HG03280 (cell line): ENCODE measurements at regions not wholly inside any gene's neighbourhood (a gene's known extent, or its start where the extent isn't known, plus 50 kb on each side); places are given as distances from the start of the nearest gene placed in this dataset.
"Not testable (repeated sequence)": the region's sequence is repeated elsewhere in the genome, so short reads cannot be mapped to it uniquely, and the experiment has no call there.

Experiments used
- ATAC-seq: cut with Tn5 transposase; IDR thresholded peaks from one replicate; pipeline ENCODE4 v1.9.1; 2021; ENCODE audit warnings: mild to moderate bottlenecking, moderate library complexity; ENCODE audit not compliant: unreplicated experiment

- ATAC-seq = no peak
Observed at GRCh38 chr6:21741221-21742109, 147.9 kb downstream of the SOX4 start.

DNA sequence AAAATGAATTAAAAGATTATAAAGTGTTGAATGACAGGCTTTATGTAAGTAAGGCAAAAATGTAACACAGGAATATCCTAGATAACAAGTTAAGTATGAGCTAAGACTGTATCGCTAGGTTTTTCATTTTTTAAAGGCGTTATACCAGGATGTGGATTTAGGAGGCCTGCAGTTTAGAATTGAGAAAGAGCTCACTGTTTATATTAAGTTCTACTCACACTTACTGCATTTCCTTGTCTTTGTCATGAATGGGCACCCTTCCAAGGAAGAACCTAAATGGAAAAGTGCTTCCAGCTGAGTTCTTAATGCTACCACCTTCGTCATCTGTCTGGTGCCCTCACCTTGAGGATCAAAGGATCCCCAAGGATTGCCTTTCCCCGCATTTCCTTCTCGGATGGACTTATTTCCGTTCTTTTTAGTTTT lies 148.7 kb downstream of the SOX4 start:
- ATAC-seq = no peak

GRCh38 chr6:21744331-21744730 lies 150.8 kb downstream of the SOX4 start:
- ATAC-seq = no peak

DNA sequence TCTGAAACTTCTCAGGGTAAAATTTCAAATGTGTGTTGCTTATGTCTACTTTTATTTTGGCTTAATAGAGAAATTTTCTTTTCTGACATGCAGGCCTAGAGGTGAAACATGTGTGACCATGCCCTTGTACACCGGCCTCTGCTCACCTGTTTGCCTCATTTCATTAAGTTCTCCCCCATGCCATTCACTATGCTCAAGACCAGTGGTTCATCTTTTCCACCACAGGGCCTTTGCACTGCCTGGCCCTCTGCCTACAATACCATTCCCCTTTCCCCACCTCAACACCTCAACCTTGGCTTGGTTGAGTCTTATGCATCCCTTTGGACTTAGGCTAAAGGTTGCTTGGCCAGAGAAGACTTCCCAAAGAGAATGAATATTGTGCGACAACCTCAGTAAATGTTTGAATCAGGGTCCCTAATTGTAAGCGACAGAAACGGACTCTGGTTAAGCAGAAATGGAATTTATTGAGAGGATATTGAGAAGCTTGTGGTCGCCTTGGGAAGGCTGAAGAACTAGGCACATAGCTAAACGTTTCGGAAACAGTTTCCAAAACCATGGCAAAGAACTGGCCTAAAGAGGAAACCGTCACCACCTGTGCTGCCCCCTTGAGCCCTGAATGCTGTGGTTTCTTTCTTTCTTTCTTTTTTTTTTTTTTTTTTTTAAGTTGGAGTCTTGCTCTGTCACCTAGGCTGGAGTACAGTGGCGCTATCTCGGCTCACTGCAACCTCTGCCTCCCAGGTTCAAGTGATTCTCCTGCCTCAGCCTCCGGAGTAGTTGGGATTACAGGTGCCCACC lies 152.2 kb downstream of the SOX4 start:
- no peak for ATAC-seq

- ATAC-seq = no peak
Observed at GRCh38 chr6:21747441-21747840, 153.9 kb downstream of the SOX4 start.

DNA sequence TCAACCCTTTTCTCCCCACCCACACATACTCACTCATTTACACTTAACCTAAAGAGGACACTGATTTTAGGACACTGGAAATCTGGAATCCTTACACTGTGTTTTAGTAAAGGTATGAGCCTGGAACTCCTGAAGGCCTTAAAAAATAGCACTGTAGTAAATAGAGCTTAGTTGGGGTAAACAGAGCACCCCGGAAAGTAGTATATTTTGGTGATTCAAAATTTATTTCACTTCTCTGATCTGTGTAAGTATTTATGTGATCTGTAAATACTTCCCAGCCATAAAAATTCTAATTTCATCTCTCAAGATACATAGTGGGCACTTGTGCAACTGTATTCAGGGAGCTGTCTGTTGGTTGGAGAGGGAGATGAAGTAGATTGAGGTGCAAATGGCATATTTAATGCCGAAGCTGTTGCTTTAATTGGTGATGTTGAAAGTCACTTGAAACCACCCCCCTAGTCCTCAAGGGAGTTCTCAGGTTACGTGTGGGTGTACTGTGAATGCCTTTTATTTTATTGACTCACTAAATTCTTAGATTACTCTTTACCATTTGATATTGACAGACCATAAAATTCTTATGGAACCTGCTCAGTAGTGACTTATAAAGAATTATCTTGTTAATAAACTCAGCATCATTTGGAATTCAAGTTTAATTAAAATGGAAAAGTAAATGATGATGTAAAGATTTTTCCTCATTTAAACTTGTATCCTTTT lies 154.9 kb downstream of the SOX4 start:
- no peak for ATAC-seq

GRCh38 chr6:21749754-21750153 lies 156.2 kb downstream of the SOX4 start:
- no peak for ATAC-seq

DNA sequence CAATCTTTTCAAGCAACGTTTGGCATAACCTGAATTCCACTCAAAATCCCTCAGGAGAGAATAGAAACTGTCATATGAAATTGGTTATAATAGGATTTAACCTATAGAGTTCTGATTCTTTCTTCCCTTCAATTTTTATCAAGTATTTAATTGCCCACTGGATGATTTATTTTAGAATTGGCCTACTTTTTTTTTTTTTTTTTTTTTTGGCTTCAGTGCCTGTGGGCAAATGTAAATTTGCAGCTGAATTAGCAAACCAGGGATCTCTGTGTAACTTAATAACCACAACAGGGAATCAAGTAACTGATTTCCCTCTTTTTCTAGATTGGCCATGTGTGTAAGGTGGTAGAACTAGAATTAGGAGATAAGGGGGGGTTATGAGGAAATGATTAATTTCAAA lies 157.0 kb downstream of the SOX4 start:
- no peak for ATAC-seq

DNA sequence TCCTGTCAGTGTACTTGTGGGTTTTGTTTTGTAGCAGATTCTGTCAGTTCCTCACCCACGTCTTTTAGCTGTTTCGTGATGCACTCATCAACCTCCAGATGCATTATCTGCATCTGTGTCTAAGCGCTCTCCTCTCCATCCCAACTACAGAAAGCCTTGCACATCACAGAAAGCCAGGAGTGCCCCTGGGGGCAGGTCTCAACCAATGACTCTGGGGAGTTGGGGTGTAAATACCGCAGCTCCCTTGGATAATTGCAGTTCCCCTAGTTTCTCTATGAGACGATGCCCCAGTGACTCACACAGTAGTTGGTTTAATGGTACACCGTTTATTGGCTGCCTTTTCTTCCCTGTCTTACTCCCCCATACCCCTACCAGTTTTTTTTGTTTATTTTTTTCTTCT lies 158.1 kb downstream of the SOX4 start:
- no peak for ATAC-seq

DNA sequence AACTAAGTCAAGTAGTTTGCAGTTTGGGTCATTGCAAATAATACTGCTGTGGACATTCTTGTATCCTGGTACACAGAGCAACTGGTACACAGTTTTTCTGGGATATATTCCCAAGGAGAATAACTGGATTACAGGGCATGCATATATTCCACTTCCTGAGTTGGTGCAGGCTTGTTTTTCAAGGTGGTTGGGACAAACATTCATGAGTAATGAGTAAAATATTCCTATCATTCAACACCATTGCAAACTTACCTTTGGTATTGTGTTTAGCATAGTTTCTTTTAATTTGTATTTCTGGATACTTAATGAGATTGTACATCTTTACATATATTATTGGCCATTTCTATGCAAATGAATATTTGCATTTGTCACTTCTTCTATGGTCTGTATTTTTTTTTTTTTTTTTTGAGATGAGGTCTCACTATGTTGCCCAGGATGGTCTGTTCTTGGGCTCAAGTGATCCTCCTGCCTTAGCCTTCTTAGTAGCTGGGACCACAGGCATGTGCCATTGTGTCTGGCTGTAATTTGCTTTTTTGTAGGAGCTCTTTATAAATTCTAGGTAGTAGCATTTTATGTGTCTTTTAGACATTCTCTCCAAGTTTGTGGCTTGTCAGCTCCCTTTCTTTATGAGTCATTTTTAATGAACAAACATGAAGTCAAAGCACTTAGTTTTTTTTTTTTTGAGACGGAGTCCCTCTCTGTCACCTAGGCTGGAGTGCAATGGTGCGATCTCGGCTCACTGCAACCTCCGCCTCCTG lies 158.7 kb downstream of the SOX4 start:
- ATAC-seq = no peak

DNA sequence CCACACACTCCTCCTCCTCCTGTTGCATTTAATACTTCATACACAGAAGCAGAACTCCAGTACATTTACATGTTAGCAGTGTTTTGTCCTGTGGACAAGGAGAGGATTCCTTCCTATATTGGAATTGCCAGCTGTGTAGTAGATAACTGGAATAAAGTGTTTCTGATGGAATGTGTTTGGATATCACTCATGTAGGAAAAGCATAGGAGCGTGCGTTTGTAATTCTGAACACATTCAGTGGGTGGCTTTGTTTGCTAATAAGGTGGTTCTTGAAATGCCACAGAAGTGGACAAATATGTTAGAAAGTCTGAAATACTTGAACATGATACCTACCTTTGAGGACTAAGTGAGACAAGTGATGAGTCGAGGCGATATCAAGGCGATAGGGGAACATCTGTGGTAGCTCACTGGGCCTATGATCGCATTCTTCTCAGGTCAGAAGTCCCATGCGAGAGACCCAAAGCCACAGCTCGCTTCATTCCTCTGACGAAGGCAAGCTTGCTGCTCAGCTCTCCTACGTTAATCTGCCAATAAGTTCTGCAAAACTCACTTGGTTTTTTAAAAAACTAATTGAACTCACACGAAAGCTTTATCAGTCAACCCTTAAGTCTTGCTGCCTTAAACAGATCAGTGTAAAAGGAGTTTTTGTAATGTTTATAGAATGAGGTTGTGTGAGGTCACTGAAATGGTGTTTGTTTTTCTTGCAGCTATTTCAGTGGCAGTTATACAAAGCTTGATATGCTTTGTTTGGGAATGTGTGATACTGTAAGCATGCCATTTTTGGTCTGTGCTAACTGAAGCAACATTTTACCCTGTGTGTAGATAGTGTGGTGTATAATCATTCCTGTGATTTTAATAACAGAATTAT lies 159.9 kb downstream of the SOX4 start:
- no peak for ATAC-seq

GRCh38 chr6:21754891-21755290 lies 161.3 kb downstream of the SOX4 start:
- ATAC-seq = no peak

DNA sequence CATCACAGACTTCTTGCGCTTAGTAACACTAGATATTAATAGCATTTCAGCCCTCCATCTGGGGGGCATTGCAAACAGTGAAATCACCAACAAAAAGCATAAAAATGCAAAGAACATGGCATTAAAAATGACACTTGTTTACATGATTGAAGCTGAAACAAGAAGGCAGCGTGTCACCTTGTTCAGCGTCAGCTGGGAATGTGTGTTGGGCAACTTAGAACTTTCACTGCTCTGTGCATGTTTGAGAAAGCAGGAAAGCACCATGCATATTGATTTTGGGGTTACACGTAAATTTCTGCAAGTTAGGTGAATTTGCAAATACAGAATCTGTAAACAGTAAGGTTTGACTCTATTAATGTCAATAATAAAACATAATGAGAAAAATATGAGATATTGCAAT lies 162.9 kb downstream of the SOX4 start:
- ATAC-seq = no peak

DNA sequence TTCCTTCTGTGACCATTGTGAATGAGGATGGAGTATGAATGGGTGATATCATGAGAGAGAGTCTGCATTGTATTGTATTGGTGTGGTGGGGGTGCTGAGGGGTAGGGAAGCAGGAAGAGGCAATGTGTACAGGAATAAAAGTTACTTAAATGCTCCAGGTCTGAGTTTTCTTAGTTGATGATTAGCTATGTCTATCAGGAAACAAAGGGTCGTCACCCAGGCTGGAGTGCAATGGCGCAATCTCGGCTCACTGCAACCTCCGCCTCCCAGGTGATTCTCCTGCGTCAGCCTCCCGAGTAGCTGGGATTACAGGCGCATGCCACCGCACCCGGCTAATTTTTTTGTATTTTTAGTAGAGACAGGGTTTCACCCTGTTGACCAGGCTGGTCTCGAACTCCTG lies 163.8 kb downstream of the SOX4 start:
- not testable (repeated sequence) for ATAC-seq

GRCh38 chr6:21759721-21760120 lies 166.2 kb downstream of the SOX4 start:
- ATAC-seq = no peak

- ATAC-seq = not testable (repeated sequence)
Observed at GRCh38 chr6:21761053-21761730, 167.6 kb downstream of the SOX4 start.

- ATAC-seq = no peak
Observed at GRCh38 chr6:21764989-21765388, 171.4 kb downstream of the SOX4 start.

GRCh38 chr6:21767891-21768648 lies 174.5 kb downstream of the SOX4 start:
- ATAC-seq = no peak
